Astrocyte (in vitro differentiated cells and primary cell): ENCODE measurements at regions not wholly inside any gene's neighbourhood (a gene's known extent, or its start where the extent isn't known, plus 50 kb on each side); places are given as distances from the start of the nearest gene placed in this dataset.

Source experiments
- DNase-seq: peaks from one replicate; pipeline ENCODE4 v3.0.0-alpha.2; 2010; ENCODE audit warnings: low read depth
- FAIRE-seq: peaks from 2 replicates; lab custom pipeline; 2011; peaks lifted over from hg19 to GRCh38; lab: Jason Lieb, UNC
- H2AFZ ChIP-seq: 2 replicates; pipeline ENCODE4 v1.6.0; 2012; ENCODE audit warnings: low read depth, low read length, inconsistent platforms
- H3K27ac ChIP-seq: 2 replicates; pipeline ENCODE4 v1.5.1; 2011; ENCODE audit warnings: low read depth, low read length, inconsistent platforms
- H3K27me3 ChIP-seq: 2 replicates; pipeline ENCODE4 v1.6.0; 2011; ENCODE audit warnings: low read length, inconsistent platforms; ENCODE audit not compliant: insufficient read depth
- H3K36me3 ChIP-seq: 2 replicates; pipeline ENCODE4 v1.5.1; 2011; ENCODE audit warnings: low read length, inconsistent platforms; ENCODE audit not compliant: insufficient read depth
- H3K4me1 ChIP-seq: 2 replicates; pipeline ENCODE4 v1.5.1; 2011; ENCODE audit warnings: low read length, inconsistent platforms; ENCODE audit not compliant: insufficient read depth
- H3K4me2 ChIP-seq: 2 replicates; pipeline ENCODE4 v1.6.0; 2012; ENCODE audit warnings: low read length, inconsistent platforms
- H3K4me3 ChIP-seq: 2 replicates; pipeline ENCODE4 v1.5.1; 2011; ENCODE audit warnings: low read depth, mild to moderate bottlenecking, low read length, inconsistent platforms; ENCODE audit not compliant: insufficient read depth
- H3K79me2 ChIP-seq: 2 replicates; pipeline ENCODE4 v1.6.0; 2012; ENCODE audit warnings: mild to moderate bottlenecking, low read length, inconsistent platforms; ENCODE audit not compliant: insufficient read depth
- H3K9ac ChIP-seq: 2 replicates; pipeline ENCODE4 v1.6.0; 2012; ENCODE audit warnings: mild to moderate bottlenecking, low read length, inconsistent platforms
- H3K9me3 ChIP-seq: 2 replicates; pipeline ENCODE4 v1.5.1; 2012; ENCODE audit warnings: low read depth, mild to moderate bottlenecking, low read length, inconsistent platforms; ENCODE audit not compliant: insufficient read depth
- H4K20me1 ChIP-seq: 2 replicates; pipeline ENCODE4 v1.6.0; 2012; ENCODE audit warnings: low read length, inconsistent platforms; ENCODE audit not compliant: insufficient read depth
- H3K27ac Mint-ChIP-seq: one replicate; pipeline ENCODE4 v1.8.0; 2021; ENCODE audit warnings: mild to moderate bottlenecking, mixed read lengths; ENCODE audit not compliant: unreplicated experiment
- H3K27me3 Mint-ChIP-seq: one replicate; pipeline ENCODE4 v1.8.0; 2021; ENCODE audit warnings: low read depth, mixed read lengths; ENCODE audit not compliant: unreplicated experiment
- H3K36me3 Mint-ChIP-seq: one replicate; pipeline ENCODE4 v1.8.0; 2021; ENCODE audit warnings: low read depth, mixed read lengths; ENCODE audit not compliant: unreplicated experiment
- H3K4me1 Mint-ChIP-seq: one replicate; pipeline ENCODE4 v1.8.0; 2021; ENCODE audit warnings: low read depth, mixed read lengths; ENCODE audit not compliant: unreplicated experiment
- H3K4me3 Mint-ChIP-seq: one replicate; pipeline ENCODE4 v1.8.0; 2021; ENCODE audit warnings: mild to moderate bottlenecking, moderate library complexity, mixed read lengths; ENCODE audit not compliant: unreplicated experiment
- H3K9me3 Mint-ChIP-seq: one replicate; pipeline ENCODE4 v1.8.0; 2021; ENCODE audit warnings: mild to moderate bottlenecking, mixed read lengths; ENCODE audit not compliant: unreplicated experiment
- EZH2 ChIP-seq: IDR thresholded peaks from 2 replicates; pipeline ENCODE4 v1.6.1; 2012; ENCODE audit warnings: mild to moderate bottlenecking, low read length, inconsistent platforms; ENCODE audit not compliant: insufficient read depth
- TF ChIP-seq, protein P1 (sequence below): IDR thresholded peaks from 2 replicates; pipeline ENCODE4 v1.5.1; 2011; ENCODE audit warnings: low read depth, mild to moderate bottlenecking, inconsistent platforms, low read length, moderate library complexity; ENCODE audit not compliant: insufficient read depth

DNA sequence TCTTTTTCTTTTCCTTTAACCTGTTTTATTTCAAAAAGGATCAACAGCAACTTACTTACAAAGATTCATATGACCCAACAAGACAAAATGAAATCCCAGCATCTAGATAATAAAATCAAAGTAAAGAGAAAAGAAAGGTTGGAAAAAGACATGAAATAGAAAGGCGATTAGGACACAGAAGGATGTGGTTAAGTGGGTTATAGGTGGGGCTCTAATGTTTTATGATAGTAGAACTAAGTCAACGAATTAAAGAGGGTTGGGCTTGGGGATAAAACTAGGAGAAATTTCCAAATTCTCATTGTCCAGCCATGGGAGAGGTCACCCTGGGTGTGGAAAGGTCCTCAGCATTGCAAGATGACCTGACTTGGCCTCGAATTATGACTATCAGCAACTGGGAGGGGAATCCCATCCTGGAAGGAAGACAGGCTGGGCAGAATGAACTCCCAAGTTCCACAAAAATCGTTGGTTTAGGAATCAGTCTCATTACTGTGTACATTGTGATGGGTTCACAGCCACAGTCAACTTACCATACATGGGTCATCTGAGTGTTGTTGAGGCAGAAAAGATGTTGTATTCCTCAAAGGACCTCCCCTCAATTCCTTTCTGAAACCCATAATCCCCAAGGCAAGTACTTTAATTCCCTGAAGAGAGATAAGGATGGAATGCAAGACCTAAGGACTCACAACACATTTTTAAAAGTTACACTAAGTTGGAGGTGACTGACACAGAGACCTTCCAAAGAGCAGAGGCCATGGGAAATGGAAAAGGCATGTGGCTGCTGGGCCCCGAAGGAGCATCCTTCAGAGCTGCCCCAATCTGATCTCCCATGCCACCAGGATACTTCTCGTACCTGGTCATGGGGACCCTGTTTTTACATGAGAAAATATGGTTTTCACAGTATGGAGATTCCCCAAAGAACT, 167.6 kb downstream of the UXS1 start:
- DNase-seq (no peak), FAIRE-seq (no peak)
- TF ChIP-seq EZH2 = no peak
- TF ChIP-seq, protein P1, sequence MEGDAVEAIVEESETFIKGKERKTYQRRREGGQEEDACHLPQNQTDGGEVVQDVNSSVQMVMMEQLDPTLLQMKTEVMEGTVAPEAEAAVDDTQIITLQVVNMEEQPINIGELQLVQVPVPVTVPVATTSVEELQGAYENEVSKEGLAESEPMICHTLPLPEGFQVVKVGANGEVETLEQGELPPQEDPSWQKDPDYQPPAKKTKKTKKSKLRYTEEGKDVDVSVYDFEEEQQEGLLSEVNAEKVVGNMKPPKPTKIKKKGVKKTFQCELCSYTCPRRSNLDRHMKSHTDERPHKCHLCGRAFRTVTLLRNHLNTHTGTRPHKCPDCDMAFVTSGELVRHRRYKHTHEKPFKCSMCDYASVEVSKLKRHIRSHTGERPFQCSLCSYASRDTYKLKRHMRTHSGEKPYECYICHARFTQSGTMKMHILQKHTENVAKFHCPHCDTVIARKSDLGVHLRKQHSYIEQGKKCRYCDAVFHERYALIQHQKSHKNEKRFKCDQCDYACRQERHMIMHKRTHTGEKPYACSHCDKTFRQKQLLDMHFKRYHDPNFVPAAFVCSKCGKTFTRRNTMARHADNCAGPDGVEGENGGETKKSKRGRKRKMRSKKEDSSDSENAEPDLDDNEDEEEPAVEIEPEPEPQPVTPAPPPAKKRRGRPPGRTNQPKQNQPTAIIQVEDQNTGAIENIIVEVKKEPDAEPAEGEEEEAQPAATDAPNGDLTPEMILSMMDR = no peak
- no peak overlapping the region for H2AFZ ChIP-seq
- H3K27me3 ChIP-seq = no peaks in the 10 kb centered on the region
- no peaks in the 10 kb centered on the region for H3K9me3 Mint-ChIP-seq
- H3K36me3 ChIP-seq = no peaks in the 10 kb centered on the region
- peaks cover 2% of the 10 kb centered on the region for H3K36me3 Mint-ChIP-seq
- H3K4me3 Mint-ChIP-seq = no peak overlapping the region
- no peaks in the 10 kb centered on the region for H3K9me3 ChIP-seq
- H3K9ac ChIP-seq = no peak overlapping the region
- H3K27ac ChIP-seq = no peak overlapping the region
- H3K79me2 ChIP-seq = no peaks in the 10 kb centered on the region
- peaks cover 19% of the 10 kb centered on the region for H3K4me1 Mint-ChIP-seq
- H3K4me1 ChIP-seq = no peaks in the 10 kb centered on the region
- no peak overlapping the region for H3K27ac Mint-ChIP-seq
- no peak overlapping the region for H3K4me3 ChIP-seq
- H3K4me2 ChIP-seq = no peak overlapping the region
- no peaks in the 10 kb centered on the region for H4K20me1 ChIP-seq
- H3K27me3 Mint-ChIP-seq = peaks cover 18% of the 10 kb centered on the region

GRCh38 chr2:106025796-106026195, 168.3 kb downstream of the UXS1 start:
- H3K4me1 Mint-ChIP-seq = peaks cover 15% of the 10 kb centered on the region
- Histone ChIP-seq H3K27ac (no peak overlapping the region), H3K4me3 (no peak overlapping the region), H3K79me2 (no peaks in the 10 kb centered on the region), H4K20me1 (no peaks in the 10 kb centered on the region), H3K27me3 (no peaks in the 10 kb centered on the region), H3K4me2 (no peak overlapping the region), H3K9me3 (no peaks in the 10 kb centered on the region), H3K4me1 (peaks cover 3% of the 10 kb centered on the region), H3K36me3 (no peaks in the 10 kb centered on the region), H2AFZ (no peak overlapping the region), H3K9ac (no peak overlapping the region)
- no peaks in the 10 kb centered on the region for H3K9me3 Mint-ChIP-seq
- H3K36me3 Mint-ChIP-seq = peaks cover 2% of the 10 kb centered on the region
- no peak overlapping the region for H3K27ac Mint-ChIP-seq
- TF ChIP-seq, protein P1 = no peak
- no peak for TF ChIP-seq EZH2
- no peak overlapping the region for H3K4me3 Mint-ChIP-seq
- H3K27me3 Mint-ChIP-seq = peaks cover 18% of the 10 kb centered on the region
- no peak for DNase-seq
- FAIRE-seq = no peak

GRCh38 chr2:106021662-106022028, 172.5 kb downstream of the UXS1 start:
- peaks cover 4% of the 10 kb centered on the region for H3K4me1 ChIP-seq

More at GRCh38 chr2:106021662-106022028, 172.5 kb downstream of the UXS1 start:
- peaks cover 15% of the 10 kb centered on the region for H3K27me3 Mint-ChIP-seq
- no peak for TF ChIP-seq EZH2
- TF ChIP-seq, protein P1 = no peak
- no peak for FAIRE-seq
- no peaks in the 10 kb centered on the region for H4K20me1 ChIP-seq
- DNase-seq = no peak
- H3K27ac Mint-ChIP-seq = no peak overlapping the region
- H3K4me1 Mint-ChIP-seq = peaks cover 8% of the 10 kb centered on the region
- H3K4me3 Mint-ChIP-seq = no peak overlapping the region
- no peak overlapping the region for H3K4me2 ChIP-seq
- no peak overlapping the region for H2AFZ ChIP-seq
- H3K27ac ChIP-seq = no peak overlapping the region
- no peaks in the 10 kb centered on the region for H3K36me3 ChIP-seq
- peaks cover 2% of the 10 kb centered on the region for H3K36me3 Mint-ChIP-seq
- no peak overlapping the region for H3K9ac ChIP-seq
- H3K27me3 ChIP-seq = no peaks in the 10 kb centered on the region
- no peaks in the 10 kb centered on the region for H3K9me3 ChIP-seq
- peaks cover 1% of the 10 kb centered on the region for H3K9me3 Mint-ChIP-seq
- no peaks in the 10 kb centered on the region for H3K79me2 ChIP-seq
- no peak overlapping the region for H3K4me3 ChIP-seq
